Stimulated activated CD4-positive, alpha-beta T cell treated with anti-CD3 and anti-CD28 coated beads, TNF-alpha, amount 100 ng/mL, for 48 hours (primary cell): ENCODE measurements at regions not wholly inside any gene's neighbourhood (a gene's known extent, or its start where the extent isn't known, plus 50 kb on each side); places are given as distances from the start of the nearest gene placed in this dataset.
"Not testable (repeated sequence)": the region's sequence is repeated elsewhere in the genome, so short reads cannot be mapped to it uniquely, and the experiment has no call there.

Source experiments
- DNase-seq, 3 donors: peaks; one replicate each; pipeline ENCODE4 v3.0.0-alpha.2; 2020; ENCODE audit warnings: low read depth in 3 of 3

GRCh38 chr1:83134322-83135014 is 864.5 kb downstream of the TTLL7 start:
- not testable (repeated sequence) for DNase-seq

- DNase-seq, result no peak
These were observed 867.3 kb downstream of the TTLL7 start for GRCh38 chr1:83131692-83131955.

GRCh38 chr1:83130886-83131691 is 867.8 kb downstream of the TTLL7 start:
- no peak for DNase-seq

GRCh38 chr1:83129107-83129506 is 869.8 kb downstream of the TTLL7 start:
- no peak for DNase-seq

GRCh38 chr1:83125456-83125855 is 873.5 kb downstream of the TTLL7 start:
- DNase-seq, result no peak

- DNase-seq, result no peak
These were observed 875.9 kb downstream of the TTLL7 start for GRCh38 chr1:83123019-83123418.

GRCh38 chr1:83118472-83118871 is 880.5 kb downstream of the TTLL7 start:
- DNase-seq, result no peak

GRCh38 chr1:83117030-83117429 is 881.9 kb downstream of the TTLL7 start:
- DNase-seq, result not testable (repeated sequence)

- no peak for DNase-seq
These were observed 883.1 kb downstream of the TTLL7 start for GRCh38 chr1:83115785-83116184.

- DNase-seq, result no peak
These were observed 884.6 kb downstream of the TTLL7 start for GRCh38 chr1:83114136-83114834.

- DNase-seq, result no peak
These were observed 885.3 kb downstream of the TTLL7 start for GRCh38 chr1:83113652-83114051.

GRCh38 chr1:83112248-83112885 is 886.6 kb downstream of the TTLL7 start:
- no peak for DNase-seq

GRCh38 chr1:83110156-83110555 is 888.8 kb downstream of the TTLL7 start:
- DNase-seq, result no peak

GRCh38 chr1:83109692-83110091 is 889.2 kb downstream of the TTLL7 start:
- no peak for DNase-seq

- DNase-seq, result no peak
These were observed 894.4 kb downstream of the TTLL7 start for GRCh38 chr1:83104558-83104957.

GRCh38 chr1:83103341-83103740 is 895.6 kb downstream of the TTLL7 start:
- no peak for DNase-seq

GRCh38 chr1:83102630-83103071 is 896.3 kb downstream of the TTLL7 start:
- DNase-seq, result no peak

- no peak for DNase-seq
These were observed 897.5 kb downstream of the TTLL7 start for GRCh38 chr1:83101406-83101805.

GRCh38 chr1:83100133-83100532 is 898.8 kb downstream of the TTLL7 start:
- no peak for DNase-seq

GRCh38 chr1:83098791-83099190 is 900.1 kb downstream of the TTLL7 start:
- no peak for DNase-seq

- no peak for DNase-seq
These were observed 900.8 kb downstream of the TTLL7 start for GRCh38 chr1:83098131-83098530.

GRCh38 chr1:83097715-83098114 is 901.2 kb downstream of the TTLL7 start:
- no peak for DNase-seq
